ENCODE measurements at regions not wholly inside any gene's neighbourhood (a gene's known extent, or its start where the extent isn't known, plus 50 kb on each side); places are given as distances from the start of the nearest gene placed in this dataset.

- no peak for DNase-seq
Measured at GRCh38 chr19:30731591-30731990, 359.4 kb downstream of the ZNF536 start.

DNA sequence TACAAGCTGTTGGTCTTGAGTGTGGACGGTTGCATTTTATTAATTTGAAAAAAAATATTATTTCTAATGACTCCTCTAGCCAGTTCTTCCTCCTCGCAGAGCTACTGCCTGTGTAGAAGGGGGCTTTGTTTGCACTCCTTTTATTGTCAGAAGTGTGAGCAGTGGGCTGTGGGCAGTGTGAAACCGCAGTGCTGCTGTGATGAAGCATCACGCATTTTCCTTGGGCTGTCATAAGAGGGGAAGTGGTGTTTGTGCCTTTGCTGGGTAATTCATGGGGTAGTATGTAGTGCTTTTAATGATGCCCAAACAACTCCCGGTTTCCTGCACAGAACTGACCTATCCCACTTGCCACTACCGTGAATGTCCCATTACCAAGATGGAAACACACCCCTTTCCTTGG is 357.3 kb downstream of the ZNF536 start:
- DNase-seq, result no peak

GRCh38 chr19:30722761-30723160 is 350.6 kb downstream of the ZNF536 start:
- DNase-seq, result no peak

GRCh38 chr19:30722186-30722585 is 350.0 kb downstream of the ZNF536 start:
- DNase-seq, result no peak

GRCh38 chr19:30719999-30720345 is 347.8 kb downstream of the ZNF536 start:
- no peak for DNase-seq

DNA sequence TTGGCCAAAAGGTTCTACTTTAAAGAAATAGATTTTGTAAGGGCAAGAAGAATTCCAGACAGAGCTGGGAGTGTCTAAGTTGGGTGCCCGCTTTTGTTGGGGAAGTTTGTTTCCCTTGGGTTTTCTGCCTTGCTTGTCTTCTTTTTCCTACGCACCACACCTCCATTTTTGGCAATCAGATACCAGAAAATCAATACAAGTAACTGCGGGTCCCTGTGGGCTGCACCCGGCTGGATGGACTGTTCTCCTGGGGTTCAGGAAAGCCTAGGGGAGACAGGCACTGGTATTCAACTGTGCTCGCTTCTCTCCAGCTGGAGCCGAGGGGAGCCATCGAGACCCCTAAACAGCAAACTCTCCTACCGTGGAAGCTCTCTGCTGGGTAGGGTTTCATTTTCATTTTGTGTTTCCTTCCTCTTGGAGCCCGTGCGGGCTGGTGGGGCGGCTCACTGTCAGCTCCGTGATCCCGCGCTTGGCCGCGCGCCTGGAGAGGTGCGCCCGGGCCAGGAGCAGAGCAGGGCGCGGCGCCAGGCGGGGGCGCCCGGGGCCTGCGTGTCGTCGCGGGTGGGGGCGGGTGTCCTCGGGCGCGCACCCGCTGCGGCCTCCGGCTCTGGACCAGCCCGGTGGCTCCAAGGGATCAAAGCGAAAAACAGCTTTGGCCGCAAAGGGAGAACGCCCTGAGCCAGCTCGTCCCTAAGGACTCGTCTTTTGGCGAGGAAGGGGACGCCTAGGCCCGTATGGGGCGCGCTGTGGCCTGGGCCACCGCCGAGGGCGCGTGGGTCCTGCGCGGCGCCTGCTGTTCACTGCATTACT is 347.2 kb downstream of the ZNF536 start:
- DNase-seq, result no peak

DNA sequence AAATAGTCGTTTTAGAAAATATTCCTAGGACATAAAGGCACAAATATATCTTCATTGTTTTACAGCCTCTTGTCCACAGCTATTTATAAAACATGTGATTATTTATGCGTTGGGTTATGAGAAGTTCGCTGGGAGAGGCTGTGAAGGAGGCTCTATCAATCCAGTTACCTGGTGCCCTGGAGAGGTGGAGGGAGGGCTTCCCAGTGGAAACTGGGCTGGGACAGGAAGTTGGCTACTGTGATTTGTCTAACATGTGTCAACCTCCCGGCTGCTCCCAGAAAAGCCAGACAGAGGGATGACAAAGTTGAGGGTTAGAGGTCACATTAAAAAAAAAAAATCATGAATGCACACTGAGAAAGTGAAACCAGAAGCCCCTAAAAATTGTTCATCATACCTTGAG is 346.5 kb downstream of the ZNF536 start:
- no peak for DNase-seq

DNA sequence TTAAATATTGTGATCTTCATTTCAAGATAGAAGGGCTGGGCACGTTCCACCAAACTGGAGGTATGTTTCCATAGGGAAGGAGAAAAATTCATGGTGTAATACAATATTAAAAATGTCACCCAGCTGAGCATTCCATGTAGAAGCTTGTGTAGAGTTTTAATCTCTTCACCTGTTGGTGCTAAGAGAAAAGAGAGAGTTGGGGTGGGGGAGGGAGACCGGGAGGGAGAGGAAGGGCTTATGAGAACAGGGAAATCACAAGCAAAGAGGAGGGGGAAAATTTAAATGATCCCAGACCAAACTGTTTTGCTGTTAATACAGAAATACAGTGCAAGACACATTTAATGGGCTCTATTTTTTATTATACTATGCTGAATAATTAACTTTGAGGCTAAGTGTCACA is 345.8 kb downstream of the ZNF536 start:
- no peak for DNase-seq

DNA sequence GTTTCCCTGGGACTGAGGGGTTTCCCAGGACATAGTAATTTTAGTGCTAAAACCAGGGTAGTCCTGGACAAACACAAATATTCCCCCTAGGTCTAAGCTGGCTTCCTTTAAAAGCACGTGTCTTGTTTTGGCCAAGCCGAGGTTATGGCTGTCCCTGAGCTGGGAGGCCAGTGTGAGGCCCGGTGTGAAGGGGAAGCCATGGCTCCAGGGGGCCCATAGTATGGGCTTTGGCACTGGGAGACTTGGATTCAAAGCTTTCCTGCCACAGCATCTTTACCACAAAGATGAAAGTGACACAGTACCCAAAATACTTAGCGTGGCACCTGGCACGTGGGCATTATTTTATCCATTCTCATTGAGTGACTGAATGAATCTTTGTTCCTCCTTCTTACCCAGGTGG is 345.2 kb downstream of the ZNF536 start:
- DNase-seq, result no peak

DNA sequence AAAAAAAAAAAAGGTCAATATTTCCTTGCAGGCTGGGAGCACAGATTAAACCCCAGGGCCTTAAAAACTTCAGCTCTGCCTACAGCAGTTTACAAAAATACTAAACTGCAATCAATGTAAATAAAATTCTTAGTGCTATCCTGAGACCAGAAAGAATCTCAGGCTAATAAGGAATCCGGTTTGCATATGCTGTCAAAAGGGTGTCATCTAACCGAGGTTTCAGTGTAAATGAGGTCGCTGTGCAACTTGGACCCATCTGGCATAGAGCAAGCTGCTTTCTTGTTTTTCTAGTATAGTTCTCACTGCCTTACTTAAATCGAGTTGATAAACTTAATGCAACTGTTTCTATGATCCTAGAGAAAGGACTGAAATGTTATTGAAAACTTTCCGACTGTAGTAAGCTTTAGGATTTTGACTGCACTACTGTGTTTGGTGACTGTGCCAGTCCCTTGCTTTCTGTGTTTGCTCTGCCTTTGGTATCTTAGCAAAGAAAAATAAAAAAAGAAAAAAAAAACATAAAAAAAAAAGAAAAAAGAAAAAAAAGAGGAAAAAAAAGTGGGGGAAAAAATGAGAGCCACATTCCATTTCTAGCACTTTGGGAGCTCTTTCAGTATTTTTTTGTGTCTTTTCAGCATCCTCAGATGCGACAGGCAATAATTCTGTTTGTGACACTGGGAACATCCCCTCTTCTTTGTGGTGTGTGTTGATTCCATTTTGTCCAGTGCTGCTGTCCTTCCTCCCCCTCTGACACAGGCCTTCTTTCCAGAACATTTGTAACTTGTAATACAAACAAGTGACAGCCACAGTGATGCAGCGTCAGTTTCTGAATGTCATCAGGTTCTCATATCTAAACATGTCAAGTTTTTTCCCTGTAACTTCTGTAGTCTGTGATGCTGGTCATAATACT is 340.5 kb downstream of the ZNF536 start:
- DNase-seq, result no peak

DNA sequence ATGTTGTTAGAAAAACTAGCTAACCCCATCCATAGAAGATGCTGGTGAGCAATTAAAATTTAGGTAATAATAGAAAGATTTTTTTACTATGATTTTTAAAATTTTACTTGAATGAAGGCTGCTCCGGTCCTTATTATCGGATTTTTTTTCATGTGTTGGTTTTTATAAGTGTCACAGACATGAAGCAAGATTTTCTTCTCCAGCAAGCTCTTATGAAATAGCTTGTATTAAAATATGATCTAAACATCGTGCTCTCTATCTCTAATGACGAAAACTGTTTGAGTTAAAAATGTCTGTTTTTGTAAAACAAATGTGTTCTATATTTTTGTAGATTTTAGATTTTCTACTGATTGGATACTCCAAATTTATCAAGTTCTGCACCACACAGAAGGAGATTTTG is 339.6 kb downstream of the ZNF536 start:
- no peak for DNase-seq

- DNase-seq, result no peak
Measured at GRCh38 chr19:30711296-30711695, 339.1 kb downstream of the ZNF536 start.

DNA sequence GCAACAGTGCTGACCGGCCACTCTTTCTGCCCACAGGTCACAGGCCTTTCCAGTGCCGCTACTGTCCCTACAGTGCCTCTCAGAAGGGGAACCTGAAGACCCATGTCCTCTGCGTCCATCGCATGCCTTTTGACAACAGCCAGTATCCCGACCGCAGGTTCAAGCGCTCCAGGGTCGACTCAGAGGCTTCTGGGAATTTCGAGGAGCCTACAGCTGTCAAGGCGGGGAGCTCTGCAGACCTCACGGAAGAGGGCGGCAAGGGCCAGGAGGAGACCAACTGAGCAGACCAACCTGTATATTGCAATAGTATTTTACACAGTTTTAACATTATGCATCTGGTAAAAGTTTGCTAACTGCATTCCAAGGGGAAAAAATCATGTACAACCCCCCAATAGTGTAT is 338.5 kb downstream of the ZNF536 start:
- DNase-seq, result no peak

- DNase-seq, result no peak
Measured at GRCh38 chr19:30708416-30709178, 336.4 kb downstream of the ZNF536 start.

DNA sequence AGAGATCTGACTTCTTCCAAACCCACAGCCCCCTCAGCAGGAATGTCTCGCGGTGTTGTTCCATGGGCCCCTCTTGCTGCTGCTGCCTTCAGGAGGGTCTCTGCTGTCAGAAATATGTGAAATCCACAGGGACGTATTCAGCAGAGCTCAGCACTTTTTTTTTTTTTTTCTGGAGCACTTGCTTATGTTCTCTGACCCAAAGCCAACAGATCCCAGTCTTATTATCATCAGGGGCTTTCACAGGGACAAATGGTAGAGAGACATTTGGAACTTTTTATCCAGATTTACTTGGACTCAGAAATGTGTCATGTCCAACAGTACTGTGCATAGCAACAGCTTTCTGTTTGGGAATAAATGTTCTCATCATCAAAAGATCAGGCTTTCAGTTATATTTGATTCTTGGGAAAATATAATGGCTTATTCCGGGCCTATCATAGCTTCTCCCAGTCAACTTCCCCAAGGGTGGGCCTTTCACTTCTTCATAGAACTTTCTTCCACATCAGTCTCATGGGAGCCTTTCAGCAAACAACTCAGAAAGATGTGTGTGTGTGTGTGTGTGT is 332.7 kb downstream of the ZNF536 start:
- DNase-seq, result no peak

DNA sequence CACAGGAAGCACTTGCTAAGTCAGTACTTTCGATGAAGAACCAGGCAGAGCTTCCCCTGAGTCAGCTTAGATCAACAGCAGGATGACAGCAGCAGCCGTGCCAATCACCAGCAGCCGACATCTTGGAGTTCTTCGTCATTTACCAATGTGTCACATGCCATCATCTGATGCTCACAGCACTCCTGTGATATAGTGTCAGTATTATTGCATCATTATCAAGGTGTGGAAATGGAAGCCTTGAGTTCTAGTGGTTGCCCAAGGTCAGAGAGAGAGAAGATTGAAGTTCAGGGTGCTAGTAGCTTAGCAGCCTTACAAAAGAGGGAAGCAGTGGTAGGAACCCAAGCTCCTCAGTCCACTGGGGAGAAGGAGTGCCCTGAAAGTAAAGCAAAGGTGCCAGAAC is 331.5 kb downstream of the ZNF536 start:
- DNase-seq, result no peak

DNA sequence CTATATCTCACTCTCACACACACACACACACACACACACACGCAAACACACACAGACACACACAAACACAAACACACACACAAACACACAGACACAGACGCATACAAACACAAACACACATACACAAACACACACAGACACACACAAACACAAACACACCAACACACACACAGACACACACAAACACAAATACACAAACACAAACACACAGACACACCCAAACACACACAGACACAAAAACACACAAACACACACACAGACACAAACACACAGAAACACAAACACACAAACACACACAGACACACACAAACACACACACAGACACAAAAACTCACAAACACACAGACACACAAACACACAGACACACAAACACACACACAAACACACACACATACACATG is 329.0 kb downstream of the ZNF536 start:
- no peak for DNase-seq

DNA sequence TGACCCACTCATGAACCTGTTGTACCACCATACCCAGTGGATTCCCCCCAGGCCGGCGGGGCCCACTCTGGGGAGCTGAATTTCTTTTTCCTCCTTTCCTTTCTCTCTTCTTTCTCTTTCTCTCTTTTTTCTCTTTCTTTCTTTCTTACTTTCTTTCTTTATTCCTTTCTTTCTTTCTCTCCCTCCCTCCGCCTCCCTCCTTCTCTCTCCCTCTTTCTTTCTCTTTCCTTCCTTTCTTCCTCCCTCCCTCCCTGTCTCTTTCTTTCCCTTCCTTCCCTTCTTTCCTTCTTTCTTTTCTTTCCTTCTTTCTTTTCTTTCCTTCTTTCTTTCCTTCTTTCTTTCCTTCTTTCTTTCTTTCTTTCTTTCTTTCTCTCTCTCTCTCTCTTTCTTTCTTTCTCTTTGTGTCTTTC is 327.7 kb downstream of the ZNF536 start:
- DNase-seq, result no peak

DNA sequence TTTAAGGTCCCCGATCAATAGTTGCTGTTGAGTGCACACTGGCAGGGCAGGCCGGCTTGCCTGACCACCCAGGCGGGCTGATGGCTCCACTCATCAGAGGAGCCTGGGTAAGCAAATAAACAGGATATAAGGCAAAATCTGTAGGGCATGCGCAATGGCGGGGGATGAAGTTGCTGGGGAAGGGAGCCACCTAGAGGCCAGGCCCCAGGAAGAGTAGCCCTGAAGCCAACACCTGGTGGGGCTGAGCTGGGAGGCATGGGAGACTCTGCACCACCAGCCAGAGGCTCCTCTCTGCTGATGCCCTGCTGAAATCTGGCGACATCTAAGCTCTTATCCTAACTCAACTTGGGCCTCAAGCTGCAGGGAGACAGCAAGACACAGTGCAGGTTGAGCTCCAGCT is 324.3 kb downstream of the ZNF536 start:
- no peak for DNase-seq

- DNase-seq, result no peak
Measured at GRCh38 chr19:30695171-30695875, 323.1 kb downstream of the ZNF536 start.

- DNase-seq, result no peak
Measured at GRCh38 chr19:30694156-30694755, 322.1 kb downstream of the ZNF536 start.

DNA sequence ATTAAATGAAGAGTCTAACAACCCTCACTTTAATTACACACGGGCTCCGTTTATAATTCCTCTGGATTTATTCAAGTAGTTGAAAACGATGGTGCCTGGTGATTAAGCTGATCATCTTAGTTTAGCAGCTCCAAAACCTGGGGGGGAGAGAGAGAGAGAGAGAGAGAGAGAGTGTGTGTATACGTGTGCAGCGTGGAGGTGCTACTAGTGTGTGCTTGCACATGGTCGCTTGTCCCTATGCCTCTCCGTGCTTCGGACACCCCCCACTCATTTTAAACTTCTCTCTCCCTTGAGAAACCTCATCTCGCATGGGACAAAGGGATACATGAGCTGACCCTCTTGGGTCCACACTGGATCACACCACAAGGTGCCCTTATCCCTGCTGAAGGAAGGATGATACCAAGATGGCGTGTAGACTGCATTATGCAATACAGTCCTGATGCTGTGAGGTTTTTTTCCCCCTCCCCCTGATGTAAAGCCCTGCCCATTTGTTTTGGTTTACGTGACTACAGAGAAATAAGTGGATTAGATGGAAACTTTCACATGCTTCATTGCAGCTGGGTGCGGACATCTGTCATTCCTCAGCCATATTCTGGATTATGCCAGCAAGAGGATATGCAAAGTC is 320.8 kb downstream of the ZNF536 start:
- DNase-seq, result no peak
